H9 (cell line): ENCODE measurements at regions not wholly inside any gene's neighbourhood (a gene's known extent, or its start where the extent isn't known, plus 50 kb on each side); places are given as distances from the start of the nearest gene placed in this dataset.

Source experiments
- DNase-seq: peaks from one replicate; pipeline ENCODE4 v3.0.0-alpha.2; 2017
- H2AFZ ChIP-seq: one replicate; pipeline ENCODE4 v1.6.1; 2013; ENCODE audit warnings: mild to moderate bottlenecking, low read length, control low read depth, moderate library complexity
- H2AK5ac ChIP-seq: 2 replicates; pipeline ENCODE4 v1.6.1; 2013; ENCODE audit warnings: low read length, control low read depth, mixed read lengths; ENCODE audit not compliant: insufficient read length
- H2BK120ac ChIP-seq: one replicate; pipeline ENCODE4 v1.6.1; 2013; ENCODE audit warnings: low read depth, mild to moderate bottlenecking, low read length, control low read depth, inconsistent platforms; ENCODE audit not compliant: poor library complexity, severe bottlenecking
- H2BK12ac ChIP-seq: 2 replicates; pipeline ENCODE4 v1.6.1; 2013; ENCODE audit warnings: low read length, control low read depth, mixed read lengths, low read depth; ENCODE audit not compliant: insufficient read length
- H2BK15ac ChIP-seq: 2 replicates; pipeline ENCODE4 v1.6.1; 2013; ENCODE audit warnings: low read depth, low read length, control low read depth
- H2BK20ac ChIP-seq: one replicate; pipeline ENCODE4 v1.6.1; 2013; ENCODE audit warnings: low read depth, mild to moderate bottlenecking, low read length, control low read depth, inconsistent platforms; ENCODE audit not compliant: poor library complexity, severe bottlenecking
- H2BK5ac ChIP-seq: 2 replicates; pipeline ENCODE4 v1.6.1; 2013; ENCODE audit warnings: low read length, control low read depth, mixed read lengths; ENCODE audit not compliant: insufficient read length
- H3K14ac ChIP-seq: 2 replicates; pipeline ENCODE4 v1.6.1; 2013; ENCODE audit warnings: low read length, control low read depth; ENCODE audit not compliant: insufficient read depth
- H3K18ac ChIP-seq: 2 replicates; pipeline ENCODE4 v1.6.1; 2013; ENCODE audit warnings: low read depth, mild to moderate bottlenecking, mixed read lengths, low read length, control low read depth; ENCODE audit not compliant: insufficient read length
- H3K23ac ChIP-seq: 2 replicates; pipeline ENCODE4 v1.6.1; 2013; ENCODE audit warnings: low read length, control low read depth, mixed read lengths, low read depth; ENCODE audit not compliant: insufficient read length
- H3K23me2 ChIP-seq: 2 replicates; pipeline ENCODE4 v1.6.1; 2013; ENCODE audit warnings: low read depth, mild to moderate bottlenecking, mixed read lengths, low read length, control low read depth; ENCODE audit not compliant: insufficient read length, poor library complexity, severe bottlenecking
- H3K27ac ChIP-seq: 2 replicates; pipeline ENCODE4 v1.5.1; 2013; ENCODE audit warnings: low read length, control low read depth, mixed read lengths, low read depth; ENCODE audit not compliant: insufficient read length
- H3K27me3 ChIP-seq: 2 replicates; pipeline ENCODE4 v1.6.1; 2013; ENCODE audit warnings: low read length, control low read depth, inconsistent platforms; ENCODE audit not compliant: insufficient read depth
- H3K4ac ChIP-seq: 2 replicates; pipeline ENCODE4 v1.6.1; 2013; ENCODE audit warnings: low read depth, mild to moderate bottlenecking, control low read depth, inconsistent platforms, low read length, moderate library complexity
- H3K4me1 ChIP-seq: 2 replicates; pipeline ENCODE4 v1.6.1; 2013; ENCODE audit warnings: low read length, control low read depth, inconsistent platforms; ENCODE audit not compliant: insufficient read depth
- H3K4me2 ChIP-seq: 2 replicates; pipeline ENCODE4 v1.6.1; 2013; ENCODE audit warnings: low read length, control low read depth, mixed read lengths; ENCODE audit not compliant: insufficient read length, insufficient read depth
- H3K56ac ChIP-seq: 2 replicates; pipeline ENCODE4 v1.6.1; 2013; ENCODE audit warnings: low read depth, mild to moderate bottlenecking, mixed read lengths, low read length, control low read depth; ENCODE audit not compliant: insufficient read length
- H3K79me1 ChIP-seq: 2 replicates; pipeline ENCODE4 v1.6.1; 2013; ENCODE audit warnings: low read depth, mild to moderate bottlenecking, moderate library complexity, low read length, control low read depth, inconsistent platforms; ENCODE audit not compliant: insufficient read depth, poor library complexity, severe bottlenecking
- H3K79me2 ChIP-seq: 2 replicates; pipeline ENCODE4 v1.6.1; 2013; ENCODE audit warnings: low read length, control low read depth, inconsistent platforms; ENCODE audit not compliant: insufficient read depth
- H3K9ac ChIP-seq: 2 replicates; pipeline ENCODE4 v1.6.1; 2013; ENCODE audit warnings: low read length, control low read depth, mixed read lengths; ENCODE audit not compliant: insufficient read length; ENCODE audit errors: extremely low read depth
- H3K9me3 ChIP-seq: one replicate; pipeline ENCODE4 v1.6.1; 2013; ENCODE audit warnings: low read depth, low read length, inconsistent platforms; ENCODE audit not compliant: control insufficient read depth
- H3T11ph ChIP-seq: one replicate; pipeline ENCODE4 v1.6.1; 2013; ENCODE audit warnings: mild to moderate bottlenecking, low read length, control low read depth, inconsistent platforms
- H4K20me1 ChIP-seq: one replicate; pipeline ENCODE4 v1.6.1; 2013; ENCODE audit not compliant: control insufficient read depth, insufficient read length, insufficient read depth
- H4K5ac ChIP-seq: 2 replicates; pipeline ENCODE4 v1.6.1; 2013; ENCODE audit warnings: low read depth, mild to moderate bottlenecking, mixed read lengths, low read length, control low read depth; ENCODE audit not compliant: insufficient read length
- H4K8ac ChIP-seq: replicated peaks from 2 replicates; pipeline ENCODE4 v1.6.1; 2013; ENCODE audit warnings: low read length, control low read depth, mixed read lengths, low read depth; ENCODE audit not compliant: insufficient read length
- H4K91ac ChIP-seq: 2 replicates; pipeline ENCODE4 v1.6.1; 2013; ENCODE audit warnings: low read depth, mild to moderate bottlenecking, moderate library complexity, mixed read lengths, low read length, control low read depth; ENCODE audit not compliant: insufficient read length
- H3K27ac Mint-ChIP-seq, 3 experiments: 2 replicates in 2 of 3; 3 replicates in 1 of 3; pipeline ENCODE4 v1.8.0; 2020 to 2021; ENCODE audit warnings: mixed read lengths in 3 of 3, mild to moderate bottlenecking in 1 of 3, moderate library complexity in 1 of 3
- H3K27me3 Mint-ChIP-seq: 2 replicates; pipeline ENCODE4 v1.8.0; 2021; ENCODE audit warnings: low read depth, mild to moderate bottlenecking, moderate library complexity, mixed read lengths
- H3K36me3 Mint-ChIP-seq, 3 experiments: 2 replicates in 2 of 3; 3 replicates in 1 of 3; pipeline ENCODE4 v1.8.0; 2020 to 2021; ENCODE audit warnings: low read depth in 3 of 3, mixed read lengths in 3 of 3; ENCODE audit not compliant: insufficient read depth in 1 of 3
- H3K4me1 Mint-ChIP-seq, 2 experiments: 2 replicates each; pipeline ENCODE4 v1.8.0; 2020; ENCODE audit warnings: mixed read lengths in 2 of 2
- H3K4me3 Mint-ChIP-seq, 2 experiments: 2 replicates in 1 of 2; 3 replicates in 1 of 2; pipeline ENCODE4 v1.8.0; 2020 to 2021; ENCODE audit warnings: mild to moderate bottlenecking in 2 of 2, mixed read lengths in 2 of 2, moderate library complexity in 1 of 2
- H3K9me3 Mint-ChIP-seq, 2 experiments: 2 replicates in 1 of 2; 3 replicates in 1 of 2; pipeline ENCODE4 v1.8.0; 2020; ENCODE audit warnings: mild to moderate bottlenecking in 2 of 2, mixed read lengths in 2 of 2, moderate library complexity in 1 of 2
- WGBS: extraction: QIAGEN DNeasy Blood & Tissue Kit; methylation state at CpG from one replicate; pipeline ENCODE4 v1.1.7; 2013; ENCODE audit warnings: missing lambda C conversion rate, low lambda C conversion rate, mixed read lengths; ENCODE audit not compliant: insufficient read length; ENCODE audit errors: extremely low coverage; 5-methylcytosine and 5-hydroxymethylcytosine counted together
- TF ChIP-seq, protein P1 (sequence below): fragments of 200-600 bp; sonication (generic); conservative IDR thresholded peaks from 3 replicates; pipeline ENCODE4 v1.8.0; 2021; ENCODE audit warnings: antibody characterized with exemption, mild to moderate bottlenecking

DNA sequence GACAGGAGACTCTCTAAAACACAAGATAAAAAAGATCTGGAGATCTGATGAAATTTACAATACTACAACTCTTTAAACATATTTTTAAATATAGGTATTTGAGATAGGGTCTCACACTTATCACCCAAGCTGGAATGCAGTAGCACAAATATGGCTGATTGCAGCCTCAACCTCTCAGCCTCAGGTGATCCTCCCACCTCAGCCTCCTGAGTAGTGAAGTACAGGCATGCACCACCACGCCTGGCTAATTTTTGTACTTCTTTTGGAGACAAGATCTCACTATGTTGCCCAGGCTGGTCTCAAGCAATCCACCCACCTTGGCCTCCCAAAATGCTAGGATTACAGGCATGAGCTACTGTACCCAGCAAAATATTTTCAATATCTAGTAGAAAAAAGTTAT is 170.0 kb upstream of the NR5A2 start:
- H3K18ac ChIP-seq, result no peak overlapping the region
- H3K23ac ChIP-seq, result no peak overlapping the region
- H3K79me2 ChIP-seq, result no peaks in the 10 kb centered on the region; the same call in 1 of the 2 replicates
- WGBS, result no CpG with 5 or more reads among the region's 1 CpG
- H3K4ac ChIP-seq, result no peak overlapping the region
- no peaks in the 10 kb centered on the region for H4K20me1 ChIP-seq
- H3K23me2 ChIP-seq, result no peaks in the 10 kb centered on the region
- no peak overlapping the region for H2BK20ac ChIP-seq
- Mint-ChIP-seq H3K27ac (no peak overlapping the region), H3K36me3 (no peaks in the 10 kb centered on the region), H3K27me3 (no peaks in the 10 kb centered on the region), H3K9me3 (no peaks in the 10 kb centered on the region), H3K4me3 (no peak overlapping the region), H3K4me1 (peaks cover 10 to 14% of the 10 kb centered on the region in 2 experiments)
- no peak overlapping the region for H3K4me2 ChIP-seq
- no peak overlapping the region for H2BK120ac ChIP-seq
- TF ChIP-seq, protein P1, sequence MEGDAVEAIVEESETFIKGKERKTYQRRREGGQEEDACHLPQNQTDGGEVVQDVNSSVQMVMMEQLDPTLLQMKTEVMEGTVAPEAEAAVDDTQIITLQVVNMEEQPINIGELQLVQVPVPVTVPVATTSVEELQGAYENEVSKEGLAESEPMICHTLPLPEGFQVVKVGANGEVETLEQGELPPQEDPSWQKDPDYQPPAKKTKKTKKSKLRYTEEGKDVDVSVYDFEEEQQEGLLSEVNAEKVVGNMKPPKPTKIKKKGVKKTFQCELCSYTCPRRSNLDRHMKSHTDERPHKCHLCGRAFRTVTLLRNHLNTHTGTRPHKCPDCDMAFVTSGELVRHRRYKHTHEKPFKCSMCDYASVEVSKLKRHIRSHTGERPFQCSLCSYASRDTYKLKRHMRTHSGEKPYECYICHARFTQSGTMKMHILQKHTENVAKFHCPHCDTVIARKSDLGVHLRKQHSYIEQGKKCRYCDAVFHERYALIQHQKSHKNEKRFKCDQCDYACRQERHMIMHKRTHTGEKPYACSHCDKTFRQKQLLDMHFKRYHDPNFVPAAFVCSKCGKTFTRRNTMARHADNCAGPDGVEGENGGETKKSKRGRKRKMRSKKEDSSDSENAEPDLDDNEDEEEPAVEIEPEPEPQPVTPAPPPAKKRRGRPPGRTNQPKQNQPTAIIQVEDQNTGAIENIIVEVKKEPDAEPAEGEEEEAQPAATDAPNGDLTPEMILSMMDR, result no peak
- peaks cover 2% of the 10 kb centered on the region; the same call in 1 of the 2 replicates for H3K4me1 ChIP-seq
- H4K8ac ChIP-seq, result no peak overlapping the region
- H2AFZ ChIP-seq, result no peak overlapping the region
- no peak overlapping the region for H3K27ac ChIP-seq
- H3K14ac ChIP-seq, result no peak overlapping the region
- no peaks in the 10 kb centered on the region for H3K9me3 ChIP-seq
- H3T11ph ChIP-seq, result no peak overlapping the region
- H3K79me1 ChIP-seq, result no peaks in the 10 kb centered on the region
- no peaks in the 10 kb centered on the region for H3K27me3 ChIP-seq
- no peak overlapping the region for H4K5ac ChIP-seq
- no peak overlapping the region for H3K9ac ChIP-seq
- DNase-seq, result no peak
- H2BK5ac ChIP-seq, result no peak overlapping the region
- H4K91ac ChIP-seq, result no peak overlapping the region
- no peak overlapping the region for H2BK12ac ChIP-seq
- no peak overlapping the region for H3K56ac ChIP-seq
- H2BK15ac ChIP-seq, result no peak overlapping the region
- H2AK5ac ChIP-seq, result no peak overlapping the region
